ENCODE measurements at regions not wholly inside any gene's neighbourhood (a gene's known extent, or its start where the extent isn't known, plus 50 kb on each side); places are given as distances from the start of the nearest gene placed in this dataset.
"Not testable (repeated sequence)": the region's sequence is repeated elsewhere in the genome, so short reads cannot be mapped to it uniquely, and the experiment has no call there.

GRCh38 chr18:46190667-46191066, 86.5 kb downstream of the HAUS1 start:
- Histone ChIP-seq H2AFZ (ENCODE audit: low read length) (no peak overlapping the region), H3K4me2 (ENCODE audit: low read depth, low read length) (no peak overlapping the region), H3K4me3 (ENCODE audit: low read length) (no peak overlapping the region), H3K9me2 (replicated peaks; ENCODE audit: insufficient read depth, low read length) (no peaks in the 10 kb centered on the region), H3K9me3 (replicated peaks; ENCODE audit: insufficient read depth, low read length) (no peaks in the 10 kb centered on the region), H3K27ac (ENCODE audit: low read length) (no peak overlapping the region), H4K20me1 (ENCODE audit: insufficient read depth, low read length) (peaks cover 3% of the 10 kb centered on the region; the same call in 1 of the 2 replicates), H3K9ac (ENCODE audit: low read length) (no peak overlapping the region), H3K4me1 (ENCODE audit: low read length) (peaks cover 14% of the 10 kb centered on the region), H3K27me3 (replicated peaks; ENCODE audit: insufficient read depth, low read length) (no peaks in the 10 kb centered on the region), H3K79me2 (ENCODE audit: low read length) (peaks cover 98% of the 10 kb centered on the region), H3F3A (ENCODE audit: insufficient read depth, low read length) (peaks cover 8% of the 10 kb centered on the region), H3K36me3 (replicated peaks; ENCODE audit: insufficient read depth, low read length) (no peaks in the 10 kb centered on the region)
- TF ChIP-seq, protein P1, sequence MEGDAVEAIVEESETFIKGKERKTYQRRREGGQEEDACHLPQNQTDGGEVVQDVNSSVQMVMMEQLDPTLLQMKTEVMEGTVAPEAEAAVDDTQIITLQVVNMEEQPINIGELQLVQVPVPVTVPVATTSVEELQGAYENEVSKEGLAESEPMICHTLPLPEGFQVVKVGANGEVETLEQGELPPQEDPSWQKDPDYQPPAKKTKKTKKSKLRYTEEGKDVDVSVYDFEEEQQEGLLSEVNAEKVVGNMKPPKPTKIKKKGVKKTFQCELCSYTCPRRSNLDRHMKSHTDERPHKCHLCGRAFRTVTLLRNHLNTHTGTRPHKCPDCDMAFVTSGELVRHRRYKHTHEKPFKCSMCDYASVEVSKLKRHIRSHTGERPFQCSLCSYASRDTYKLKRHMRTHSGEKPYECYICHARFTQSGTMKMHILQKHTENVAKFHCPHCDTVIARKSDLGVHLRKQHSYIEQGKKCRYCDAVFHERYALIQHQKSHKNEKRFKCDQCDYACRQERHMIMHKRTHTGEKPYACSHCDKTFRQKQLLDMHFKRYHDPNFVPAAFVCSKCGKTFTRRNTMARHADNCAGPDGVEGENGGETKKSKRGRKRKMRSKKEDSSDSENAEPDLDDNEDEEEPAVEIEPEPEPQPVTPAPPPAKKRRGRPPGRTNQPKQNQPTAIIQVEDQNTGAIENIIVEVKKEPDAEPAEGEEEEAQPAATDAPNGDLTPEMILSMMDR (IDR thresholded peaks at IDR 0.05; ENCODE audit: low read length), result no peak
- TF ChIP-seq EZH2phosphoT487 (IDR thresholded peaks at IDR 0.05; ENCODE audit: low read length), result no peak
- TF ChIP-seq EZH2 (optimal IDR thresholded peaks at IDR 0.05; ENCODE audit: low read depth, low read length), result no peak
- no peak for DNase-seq

GRCh38 chr18:46196627-46197243, 92.5 kb downstream of the HAUS1 start:
- Histone ChIP-seq H3K9me2 (replicated peaks; ENCODE audit: insufficient read depth, low read length) (no peaks in the 10 kb centered on the region), H3K4me3 (ENCODE audit: low read length) (no peak overlapping the region), H3K9me3 (replicated peaks; ENCODE audit: insufficient read depth, low read length) (no peaks in the 10 kb centered on the region), H3F3A (ENCODE audit: insufficient read depth, low read length) (peaks cover 5% of the 10 kb centered on the region), H3K4me2 (ENCODE audit: low read depth, low read length) (no peak overlapping the region), H3K27ac (ENCODE audit: low read length) (no peak overlapping the region), H3K9ac (ENCODE audit: low read length) (no peak overlapping the region), H3K4me1 (ENCODE audit: low read length) (peaks cover 11% of the 10 kb centered on the region), H4K20me1 (ENCODE audit: insufficient read depth, low read length) (peaks cover 7% of the 10 kb centered on the region; the same call in 1 of the 2 replicates), H3K36me3 (replicated peaks; ENCODE audit: insufficient read depth, low read length) (no peaks in the 10 kb centered on the region), H3K79me2 (ENCODE audit: low read length) (peaks cover 93% of the 10 kb centered on the region), H3K27me3 (replicated peaks; ENCODE audit: insufficient read depth, low read length) (no peaks in the 10 kb centered on the region), H2AFZ (ENCODE audit: low read length) (no peak overlapping the region)
- no peak for TF ChIP-seq EZH2phosphoT487 (IDR thresholded peaks at IDR 0.05; ENCODE audit: low read length)
- TF ChIP-seq, protein P1 (IDR thresholded peaks at IDR 0.05; ENCODE audit: low read length), result no peak
- TF ChIP-seq EZH2 (optimal IDR thresholded peaks at IDR 0.05; ENCODE audit: low read depth, low read length), result no peak
- DNase-seq, result no peak

DNA sequence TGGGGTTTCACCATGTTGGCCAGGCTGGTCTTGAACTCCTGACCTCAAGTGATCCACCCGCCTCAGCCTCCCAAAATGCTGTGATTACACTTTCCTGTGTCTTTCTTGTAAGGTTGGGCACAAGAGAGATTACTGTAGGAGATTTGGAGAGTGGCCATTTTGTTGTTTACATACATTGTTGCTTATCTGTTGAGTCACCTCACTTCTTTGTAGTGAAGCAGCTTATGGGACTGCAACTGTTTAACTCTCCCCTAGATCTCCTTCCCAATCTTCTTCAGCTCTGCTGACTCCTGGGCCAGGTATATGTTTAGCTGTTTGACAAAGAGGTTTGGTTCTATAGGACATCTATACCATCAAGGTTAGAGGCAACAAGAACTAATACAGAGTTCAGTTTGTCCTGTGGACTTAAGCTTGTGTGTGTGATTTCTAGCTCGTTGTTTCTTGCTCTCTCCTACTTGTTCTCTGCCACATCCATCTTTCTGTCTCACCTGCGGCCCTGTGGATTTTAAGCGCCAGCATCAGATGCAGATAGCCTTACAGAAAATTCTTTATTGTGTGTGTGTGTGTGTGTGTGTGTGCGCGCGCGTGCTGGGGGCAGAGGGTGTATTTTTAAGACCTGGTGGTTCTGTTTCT, 95.4 kb downstream of the HAUS1 start:
- Histone ChIP-seq H4K20me1 (ENCODE audit: insufficient read depth, low read length) (peaks cover 3% of the 10 kb centered on the region; the same call in 1 of the 2 replicates), H3K27ac (ENCODE audit: low read length) (no peak overlapping the region), H3K36me3 (replicated peaks; ENCODE audit: insufficient read depth, low read length) (no peaks in the 10 kb centered on the region), H3K79me2 (ENCODE audit: low read length) (peaks cover 95% of the 10 kb centered on the region), H3K9ac (ENCODE audit: low read length) (no peak overlapping the region), H2AFZ (ENCODE audit: low read length) (no peak overlapping the region), H3K4me3 (ENCODE audit: low read length) (no peak overlapping the region), H3K9me3 (replicated peaks; ENCODE audit: insufficient read depth, low read length) (no peaks in the 10 kb centered on the region), H3F3A (ENCODE audit: insufficient read depth, low read length) (no peaks in the 10 kb centered on the region), H3K9me2 (replicated peaks; ENCODE audit: insufficient read depth, low read length) (no peaks in the 10 kb centered on the region), H3K4me1 (ENCODE audit: low read length) (no peaks in the 10 kb centered on the region), H3K27me3 (replicated peaks; ENCODE audit: insufficient read depth, low read length) (no peaks in the 10 kb centered on the region), H3K4me2 (ENCODE audit: low read depth, low read length) (no peak overlapping the region)
- no peak for DNase-seq
- TF ChIP-seq, protein P1 (IDR thresholded peaks at IDR 0.05; ENCODE audit: low read length), result no peak
- TF ChIP-seq EZH2 (optimal IDR thresholded peaks at IDR 0.05; ENCODE audit: low read depth, low read length), result no peak

GRCh38 chr18:46200178-46201055, 96.2 kb downstream of the HAUS1 start:
- not testable (repeated sequence) for H3K4me2 ChIP-seq (ENCODE audit: low read depth, low read length); H3F3A ChIP-seq (ENCODE audit: insufficient read depth, low read length); H3K9ac ChIP-seq (ENCODE audit: low read length); H3K27me3 ChIP-seq (replicated peaks; ENCODE audit: insufficient read depth, low read length); H3K9me2 ChIP-seq (replicated peaks; ENCODE audit: insufficient read depth, low read length); H3K9me3 ChIP-seq (replicated peaks; ENCODE audit: insufficient read depth, low read length); DNase-seq; H3K4me3 ChIP-seq (ENCODE audit: low read length); H2AFZ ChIP-seq (ENCODE audit: low read length); H3K27ac ChIP-seq (ENCODE audit: low read length); H4K20me1 ChIP-seq (ENCODE audit: insufficient read depth, low read length); H3K36me3 ChIP-seq (replicated peaks; ENCODE audit: insufficient read depth, low read length); H3K4me1 ChIP-seq (ENCODE audit: low read length)
- peaks cover 94% of the 10 kb centered on the region for H3K79me2 ChIP-seq (ENCODE audit: low read length)

All from MM.1S (cell line).